Activated T-helper 1 cell treated with Interleukin-2 at 50 U/mL for 16 hours (primary cell): ENCODE measurements at regions not wholly inside any gene's neighbourhood (a gene's known extent, or its start where the extent isn't known, plus 50 kb on each side); places are given as distances from the start of the nearest gene placed in this dataset.

ENCODE experiments used
- DNase-seq: peaks from one replicate; pipeline ENCODE4 v3.0.0-alpha.2; 2020; ENCODE audit warnings: low read depth

GRCh38 chr20:60694763-60695162 lies 557.3 kb upstream of the CDH4 start:
- no peak for DNase-seq

- no peak for DNase-seq
These were observed 556.6 kb upstream of the CDH4 start for GRCh38 chr20:60695226-60696000.

GRCh38 chr20:60697252-60697651 lies 554.8 kb upstream of the CDH4 start:
- DNase-seq: no peak

- no peak for DNase-seq
These were observed 551.3 kb upstream of the CDH4 start for GRCh38 chr20:60700728-60701127.

GRCh38 chr20:60704147-60704546 lies 547.9 kb upstream of the CDH4 start:
- no peak for DNase-seq

- DNase-seq: no peak
These were observed 538.7 kb upstream of the CDH4 start for GRCh38 chr20:60713396-60713795.

- DNase-seq: no peak
These were observed 536.9 kb upstream of the CDH4 start for GRCh38 chr20:60715172-60715571.

GRCh38 chr20:60718743-60719480 lies 533.1 kb upstream of the CDH4 start:
- no peak for DNase-seq

- DNase-seq: no peak
These were observed 526.7 kb upstream of the CDH4 start for GRCh38 chr20:60725311-60725906.

- DNase-seq: no peak
These were observed 524.6 kb upstream of the CDH4 start for GRCh38 chr20:60727425-60727824.

- DNase-seq: no peak
These were observed 523.4 kb upstream of the CDH4 start for GRCh38 chr20:60728705-60729104.

- no peak for DNase-seq
These were observed 522.7 kb upstream of the CDH4 start for GRCh38 chr20:60729135-60729900.

- no peak for DNase-seq
These were observed 519.7 kb upstream of the CDH4 start for GRCh38 chr20:60732322-60732721.

- no peak for DNase-seq
These were observed 504.0 kb upstream of the CDH4 start for GRCh38 chr20:60748086-60748485.

GRCh38 chr20:60749804-60750602 lies 502.1 kb upstream of the CDH4 start:
- DNase-seq: no peak

GRCh38 chr20:60750909-60751308 lies 501.2 kb upstream of the CDH4 start:
- no peak for DNase-seq

- DNase-seq: no peak
These were observed 500.2 kb upstream of the CDH4 start for GRCh38 chr20:60751826-60752225.

GRCh38 chr20:60752741-60753420 lies 499.2 kb upstream of the CDH4 start:
- no peak for DNase-seq

GRCh38 chr20:60754856-60755255 lies 497.2 kb upstream of the CDH4 start:
- DNase-seq: no peak

GRCh38 chr20:60759651-60760050 lies 492.4 kb upstream of the CDH4 start:
- DNase-seq: no peak
